Colonic mucosa (tissue), 4 donors: ENCODE measurements at regions not wholly inside any gene's neighbourhood (a gene's known extent, or its start where the extent isn't known, plus 50 kb on each side); places are given as distances from the start of the nearest gene placed in this dataset.

ENCODE experiments used
- DNase-seq: peaks from one replicate; pipeline ENCODE4 v3.0.0-alpha.2; 2020
- H3K27ac ChIP-seq: fragments of 200-600 bp; one replicate; pipeline ENCODE4 v1.8.0; 2021
- H3K27me3 ChIP-seq: fragments of 200-600 bp; one replicate; pipeline ENCODE4 v1.8.0; 2021
- H3K36me3 ChIP-seq: fragments of 200-600 bp; one replicate; pipeline ENCODE4 v1.8.0; 2021
- H3K4me1 ChIP-seq: fragments of 200-600 bp; one replicate; pipeline ENCODE4 v1.8.0; 2021; ENCODE audit warnings: mild to moderate bottlenecking
- H3K4me3 ChIP-seq: fragments of 200-600 bp; one replicate; pipeline ENCODE4 v1.8.0; 2021
- H3K9ac ChIP-seq, 2 donors: one replicate each; pipeline ENCODE4 v1.7.0; 2013; ENCODE audit warnings: control low read depth in 2 of 2, low read depth in 2 of 2, low read length in 2 of 2
- H3K9me3 ChIP-seq: fragments of 200-600 bp; one replicate; pipeline ENCODE4 v1.8.0; 2021
- CTCF ChIP-seq: fragments of 200-600 bp; IDR thresholded peaks from one replicate; pipeline ENCODE4 v1.8.0; 2022; ENCODE audit warnings: antibody characterized with exemption, mild to moderate bottlenecking
- intact Hi-C: fragments of 100-400 bp; cut with DNase I; formaldehyde crosslinking; loops from one replicate; pipeline ENCODE4 v1.14.1; 2022
- donor health status: healthy.
- donor health status: DM: no; HTN: no; CAD: no.
- donor health status: DM: no; HTN: no; CAD: no.

DNA sequence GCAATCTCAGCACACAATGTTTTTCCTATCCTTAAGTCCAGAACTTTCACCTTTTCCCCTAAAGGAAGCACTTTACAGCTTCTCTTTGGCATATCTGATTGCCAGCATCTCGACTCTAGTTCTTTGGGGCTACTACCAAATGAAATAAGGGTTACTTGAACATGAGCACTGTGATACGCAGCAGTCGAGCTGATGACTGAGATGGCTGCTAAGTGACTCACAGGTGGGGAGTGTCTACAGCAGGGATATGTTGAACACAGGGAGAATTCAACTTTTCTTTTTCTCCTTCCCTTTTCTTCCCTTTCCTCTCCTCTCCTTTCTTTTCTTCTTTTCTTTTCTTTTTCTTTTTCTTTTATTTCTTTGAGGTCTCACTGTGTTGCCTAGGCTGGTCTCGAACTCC is 334.8 kb downstream of the MAF start:
- DNase-seq, result no peak
- H3K4me3 ChIP-seq, result no peak overlapping the region
- no peaks in the 10 kb centered on the region for H3K36me3 ChIP-seq
- no peak overlapping the region for H3K9ac ChIP-seq
- intact Hi-C loops, result no loop called here
- H3K4me1 ChIP-seq, result no peaks in the 10 kb centered on the region
- H3K27ac ChIP-seq, result no peak overlapping the region
- H3K9me3 ChIP-seq, result no peaks in the 10 kb centered on the region
- TF ChIP-seq CTCF, result no peak
- no peaks in the 10 kb centered on the region for H3K27me3 ChIP-seq

DNA sequence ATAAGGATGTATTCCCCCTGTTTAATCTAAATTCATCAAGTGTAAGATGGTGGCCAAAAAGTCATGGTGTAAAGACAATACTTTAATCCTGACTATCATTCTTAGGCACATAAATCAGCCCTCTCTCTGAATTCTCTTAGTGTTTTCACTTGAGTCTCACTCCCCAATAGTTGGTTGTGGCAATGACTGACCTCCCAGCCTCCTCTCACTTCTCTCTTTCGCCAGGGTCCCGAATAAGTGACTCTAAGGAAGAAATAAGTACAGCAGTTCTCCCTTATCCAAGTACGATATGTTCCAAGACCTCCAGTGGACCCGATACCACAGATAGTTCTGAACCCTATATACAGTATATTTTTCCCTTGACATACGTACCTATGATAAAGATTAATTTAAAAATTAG is 335.3 kb downstream of the MAF start:
- Histone ChIP-seq H3K4me3 (no peak overlapping the region), H3K9ac (no peak overlapping the region), H3K4me1 (no peaks in the 10 kb centered on the region), H3K27ac (no peak overlapping the region), H3K36me3 (no peaks in the 10 kb centered on the region), H3K9me3 (no peaks in the 10 kb centered on the region), H3K27me3 (no peaks in the 10 kb centered on the region)
- no peak for TF ChIP-seq CTCF
- intact Hi-C loops, result no loop called here
- no peak for DNase-seq

DNA sequence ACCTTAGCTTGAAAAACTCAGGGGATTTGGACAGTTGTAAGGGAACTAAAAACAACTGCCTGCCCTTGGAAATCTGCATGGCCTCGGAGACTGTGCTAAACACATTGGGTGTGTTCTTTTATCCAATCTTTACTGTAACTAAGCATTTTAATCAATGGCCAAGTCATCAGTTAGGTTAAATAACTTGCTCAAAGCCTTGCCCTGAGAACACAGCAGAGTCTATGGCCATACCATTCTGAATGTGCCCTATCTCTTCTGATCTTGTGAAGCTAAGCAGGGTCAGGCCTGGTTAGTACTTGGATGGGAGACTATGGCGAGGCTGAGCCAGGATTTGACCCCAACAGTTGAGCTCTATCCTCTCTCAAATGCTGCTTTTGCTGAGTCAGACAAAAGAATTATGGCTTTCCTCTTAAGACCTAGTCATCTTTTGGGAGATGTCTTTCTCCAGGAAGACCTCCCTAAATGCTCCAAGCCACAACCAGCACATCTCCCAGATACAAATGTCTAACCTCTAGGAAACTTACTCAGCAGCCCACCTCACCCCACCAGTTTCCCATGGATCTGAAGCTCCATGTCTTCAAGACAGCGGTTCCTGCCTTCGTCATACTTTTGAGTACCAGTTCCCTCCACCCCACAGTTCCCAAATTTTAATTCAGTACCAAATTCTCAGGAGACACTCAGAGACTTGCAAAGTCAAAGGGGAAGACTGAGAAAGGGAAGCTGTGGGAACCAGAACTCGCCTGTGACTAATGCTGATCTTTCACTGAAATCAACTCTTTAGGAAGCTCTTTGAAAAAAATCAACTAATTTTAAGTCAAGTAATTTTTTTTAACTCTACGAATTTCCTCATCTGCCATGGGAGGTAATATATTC is 336.1 kb downstream of the MAF start:
- Histone ChIP-seq H3K36me3 (no peaks in the 10 kb centered on the region), H3K9me3 (no peaks in the 10 kb centered on the region), H3K4me1 (no peaks in the 10 kb centered on the region), H3K27me3 (no peaks in the 10 kb centered on the region), H3K27ac (no peak overlapping the region), H3K4me3 (no peak overlapping the region), H3K9ac (no peak overlapping the region)
- intact Hi-C loops, result no loop called here
- no peak for TF ChIP-seq CTCF
- DNase-seq, result no peak

- intact Hi-C loops, result no loop called here
- no peaks in the 10 kb centered on the region for H3K36me3 ChIP-seq
- no peaks in the 10 kb centered on the region for H3K4me1 ChIP-seq
- no peak overlapping the region for H3K4me3 ChIP-seq
- no peaks in the 10 kb centered on the region for H3K27me3 ChIP-seq
- H3K9me3 ChIP-seq, result no peaks in the 10 kb centered on the region
- H3K9ac ChIP-seq, result no peak overlapping the region
- TF ChIP-seq CTCF, result no peak
- no peak overlapping the region for H3K27ac ChIP-seq
- DNase-seq, result no peak
These were observed 337.1 kb downstream of the MAF start for GRCh38 chr16:79263425-79263824.
